Ammon's horn (tissue), 1 donor: ENCODE measurements at regions not wholly inside any gene's neighbourhood (a gene's known extent, or its start where the extent isn't known, plus 50 kb on each side); places are given as distances from the start of the nearest gene placed in this dataset.

ENCODE experiments used
- DNase-seq: peaks from one replicate; pipeline ENCODE4 v3.0.0-alpha.2; 2016; ENCODE audit warnings: low spot score

DNA sequence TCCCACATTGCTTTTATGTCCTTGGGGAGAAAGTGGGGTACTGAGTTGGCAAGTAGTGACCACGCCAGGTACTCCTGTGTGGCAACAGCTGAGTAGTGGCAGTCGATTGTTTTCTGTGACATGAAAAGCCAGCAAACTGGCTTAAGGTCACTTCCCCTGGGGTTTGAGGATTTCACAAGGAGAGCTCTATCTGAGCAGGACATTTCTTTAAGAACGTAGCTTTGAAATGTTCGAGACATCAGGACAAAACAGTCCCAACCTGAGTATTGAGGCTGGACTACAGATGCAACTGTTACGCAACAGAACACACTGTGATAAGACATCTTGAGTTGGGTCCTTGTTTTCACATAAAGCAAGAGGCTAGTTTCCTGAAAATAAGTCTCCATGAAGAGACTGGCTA lies 146.7 kb upstream of the KLF14 start:
- no peak for DNase-seq

DNA sequence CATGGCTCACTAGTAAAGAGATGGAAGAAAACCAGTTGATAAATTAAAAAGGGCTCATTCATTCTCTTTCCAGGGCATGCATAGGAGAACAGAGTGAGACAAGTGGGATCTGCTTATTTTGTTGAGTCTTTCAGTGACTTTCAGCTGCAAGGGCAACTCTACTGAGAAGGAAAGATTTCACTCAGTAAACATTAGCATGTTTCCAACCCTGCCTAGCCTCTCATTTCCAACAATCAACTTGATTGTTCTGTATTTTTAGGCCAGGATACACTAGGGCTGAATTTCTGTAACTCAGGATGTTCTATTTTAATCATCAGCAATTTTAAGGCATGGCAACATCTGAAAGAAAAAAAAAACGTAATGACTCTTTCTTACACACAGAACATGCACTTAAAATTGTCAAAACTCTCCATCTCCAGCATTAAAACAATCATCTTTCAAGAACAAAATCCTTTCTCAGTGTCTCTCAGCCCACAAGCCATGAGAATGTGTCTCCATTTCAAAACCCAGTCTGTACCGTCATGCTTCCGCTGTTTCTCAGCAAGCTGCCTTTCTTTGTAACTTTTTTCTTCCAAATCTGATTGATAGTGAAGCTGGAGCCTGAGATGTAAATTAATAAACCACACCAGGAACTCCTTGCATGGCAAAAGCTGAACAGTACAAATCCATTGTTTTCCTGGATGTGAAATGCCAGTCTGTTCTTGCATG lies 147.2 kb upstream of the KLF14 start:
- no peak for DNase-seq

DNA sequence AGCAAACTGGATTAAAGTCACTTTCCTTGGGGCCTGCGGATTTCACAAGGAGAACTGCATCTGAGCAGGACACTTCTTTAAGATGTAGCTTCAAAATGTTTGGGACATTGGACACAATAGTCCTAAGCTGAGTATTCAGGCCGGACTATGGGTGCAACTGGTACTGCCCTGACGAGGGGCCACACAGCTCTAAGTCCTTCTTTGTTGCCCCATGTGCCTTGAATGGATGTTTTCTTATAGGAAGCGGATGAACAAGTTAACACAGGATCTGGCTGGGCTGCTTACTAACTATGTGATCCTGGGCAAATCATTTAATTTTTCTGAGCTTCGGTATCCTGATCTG lies 147.8 kb upstream of the KLF14 start:
- no peak for DNase-seq

DNA sequence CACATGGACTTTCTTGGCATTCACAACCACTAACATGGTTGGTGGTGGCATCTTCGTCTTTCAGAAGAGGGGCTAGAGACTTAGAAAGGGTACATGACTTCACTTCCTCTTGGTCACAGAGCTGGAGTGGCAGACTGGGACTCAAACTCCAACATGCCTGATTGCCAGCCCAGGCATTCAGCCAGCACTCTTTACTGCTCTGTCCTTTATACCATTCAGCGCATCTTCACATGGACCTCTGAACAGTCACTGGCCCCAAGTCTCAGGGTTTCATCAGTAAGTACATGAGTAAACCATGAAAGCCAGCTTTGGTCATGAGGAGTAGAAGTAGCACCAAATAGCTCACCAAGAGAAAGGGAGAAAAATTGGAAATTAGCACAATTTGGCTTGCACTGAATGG lies 148.4 kb upstream of the KLF14 start:
- no peak for DNase-seq

DNA sequence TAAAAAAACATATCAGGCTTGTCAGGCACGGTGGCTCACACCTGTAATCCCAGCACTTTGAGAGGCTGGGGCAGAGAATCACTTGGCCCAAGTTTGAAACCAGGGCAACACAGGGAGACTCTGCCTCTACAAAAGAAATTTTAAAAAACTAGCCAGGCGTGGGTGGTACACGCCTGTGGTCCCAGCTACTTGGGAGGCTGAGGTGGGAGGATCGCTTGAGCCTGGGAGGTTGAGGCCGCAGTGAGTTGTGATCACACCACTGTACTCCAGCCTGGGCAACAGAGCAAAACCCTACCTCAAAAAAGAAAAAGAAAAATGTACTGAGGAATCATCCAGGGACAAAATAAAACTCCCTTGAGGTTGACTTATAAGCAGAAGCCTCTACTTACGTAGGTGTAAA lies 149.9 kb upstream of the KLF14 start:
- no peak for DNase-seq

DNA sequence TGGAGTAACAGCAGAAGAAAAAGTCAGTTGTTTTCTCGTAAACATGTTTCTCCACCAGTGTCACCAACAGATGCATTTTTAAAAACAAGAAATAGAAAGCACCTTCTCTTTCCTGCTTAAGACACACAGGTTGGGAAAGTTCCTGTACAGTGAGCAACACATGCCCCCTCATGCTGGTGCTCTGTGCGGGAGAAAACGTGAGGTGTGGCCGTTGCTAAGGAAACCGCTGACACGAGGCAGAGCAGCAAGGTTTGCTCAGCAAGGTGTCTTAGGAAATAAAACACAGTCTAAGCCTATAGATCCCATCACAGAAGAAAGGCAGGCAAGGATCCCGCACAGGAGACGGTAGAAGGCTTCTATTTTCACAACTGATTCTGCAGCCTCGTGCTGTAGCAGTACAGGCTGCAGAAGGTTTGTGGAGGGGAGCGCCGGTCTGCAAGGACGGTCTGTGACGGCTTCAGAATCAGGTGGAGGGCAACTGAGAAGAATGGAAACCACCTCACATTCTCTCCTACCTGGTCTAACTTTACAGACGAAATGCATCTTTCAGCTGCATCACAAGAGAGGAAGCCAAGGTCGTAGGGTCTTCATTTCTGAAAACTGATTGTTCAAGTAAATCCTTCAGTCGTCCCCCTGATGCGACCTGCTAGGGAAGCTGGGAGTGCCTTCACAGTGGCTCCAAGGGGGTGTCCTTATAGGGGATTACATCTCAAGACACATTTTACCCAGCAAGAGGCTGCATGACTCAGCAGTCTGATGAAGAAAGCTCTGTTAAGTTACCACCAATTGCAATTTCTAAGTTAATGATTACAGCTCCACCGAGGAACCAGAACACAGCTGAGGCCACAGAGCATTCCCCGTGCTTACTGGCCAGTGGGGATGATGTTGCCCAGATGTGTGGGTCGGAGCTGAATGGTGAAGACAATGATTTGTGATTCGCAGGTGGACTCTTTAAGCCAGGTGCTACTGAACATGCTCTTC lies 150.7 kb upstream of the KLF14 start:
- DNase-seq = no peak

DNA sequence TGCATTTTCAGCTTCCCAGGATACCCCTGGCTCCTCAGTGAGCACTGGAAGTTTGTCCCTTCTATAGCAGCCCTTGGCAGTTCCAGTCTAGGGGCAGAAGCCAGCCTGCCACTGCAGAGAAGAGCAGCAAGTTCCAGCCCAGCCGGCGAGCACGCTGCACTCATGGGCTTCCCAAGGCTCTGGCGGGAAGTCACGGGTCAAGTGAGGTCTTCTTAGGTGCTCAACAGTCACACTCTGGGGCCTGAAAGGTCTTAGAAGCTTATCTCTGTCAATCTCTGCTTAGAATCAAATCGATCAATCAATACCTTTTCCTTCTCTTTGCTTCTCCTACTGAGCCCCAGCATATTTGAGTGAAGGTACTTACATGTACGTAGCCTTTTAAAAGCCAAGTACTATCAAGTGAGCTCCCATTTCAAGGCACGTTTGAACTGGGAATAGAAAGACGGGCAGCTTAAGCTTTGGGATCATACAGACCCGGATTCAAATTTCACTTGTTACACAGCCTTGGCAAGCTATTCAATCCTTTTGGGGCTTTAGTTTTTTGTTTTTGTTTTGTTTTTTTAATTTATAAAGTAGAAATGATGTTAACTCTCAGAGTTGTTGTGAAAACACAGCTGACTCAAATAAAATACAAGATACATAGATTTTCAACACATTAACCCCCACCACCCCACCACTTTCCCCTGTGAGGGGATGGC lies 152.6 kb upstream of the KLF14 start:
- DNase-seq = no peak

DNA sequence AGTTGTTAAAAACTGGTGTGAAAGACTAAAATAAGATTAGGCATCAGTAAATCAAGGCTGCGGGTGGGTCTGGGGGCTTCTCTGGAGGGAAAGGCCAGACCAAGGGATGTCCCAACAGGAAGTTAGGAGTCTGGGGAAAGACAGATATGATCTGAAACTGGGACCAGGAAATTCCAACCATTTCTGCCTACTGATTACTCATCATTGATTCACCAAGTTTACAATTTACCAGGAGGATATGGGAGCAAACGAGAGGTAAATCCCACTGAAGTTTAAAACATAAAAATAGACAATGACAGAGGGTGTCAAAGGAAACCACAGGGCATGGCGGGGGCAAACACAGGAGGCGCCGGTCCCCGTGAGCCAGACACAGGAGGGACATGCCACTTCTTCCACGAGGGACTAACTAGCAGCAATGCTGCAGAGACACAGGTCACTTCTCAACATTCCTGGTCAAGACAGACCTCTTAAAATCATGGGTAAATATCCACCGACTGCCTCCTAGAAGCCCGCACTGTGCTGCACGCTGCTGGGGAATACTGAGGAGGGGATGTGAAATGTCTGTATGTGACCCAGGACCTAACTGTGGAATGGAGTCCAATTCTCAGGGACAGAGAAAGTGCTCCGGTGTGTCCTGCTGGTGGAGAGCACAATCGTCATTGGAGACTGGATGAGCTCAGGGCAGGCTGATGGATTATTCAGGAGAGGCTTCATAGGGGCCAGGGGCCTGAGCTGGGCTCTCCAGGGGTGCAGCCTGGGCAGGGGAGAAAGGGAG lies 153.4 kb upstream of the KLF14 start:
- no peak for DNase-seq

DNA sequence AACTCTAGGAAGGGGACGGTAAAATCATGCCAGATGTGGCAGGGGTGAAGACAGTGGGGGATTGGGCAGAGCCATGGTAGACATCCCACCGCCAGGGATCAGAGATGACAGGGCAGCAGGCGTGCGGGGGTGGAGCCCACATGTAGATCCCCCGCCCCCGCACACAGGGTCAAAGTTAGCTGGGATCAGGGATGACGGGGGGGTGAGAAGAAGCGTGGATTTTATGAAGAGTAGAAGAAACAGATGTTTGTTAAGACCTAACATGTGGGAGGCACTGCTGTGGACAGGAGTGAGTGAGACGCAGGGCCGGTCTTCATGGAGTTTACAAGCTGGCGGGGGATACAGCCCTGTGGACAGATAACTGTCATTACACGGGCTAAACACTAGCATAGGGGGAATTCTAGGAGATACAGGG lies 154.0 kb upstream of the KLF14 start:
- no peak for DNase-seq

DNA sequence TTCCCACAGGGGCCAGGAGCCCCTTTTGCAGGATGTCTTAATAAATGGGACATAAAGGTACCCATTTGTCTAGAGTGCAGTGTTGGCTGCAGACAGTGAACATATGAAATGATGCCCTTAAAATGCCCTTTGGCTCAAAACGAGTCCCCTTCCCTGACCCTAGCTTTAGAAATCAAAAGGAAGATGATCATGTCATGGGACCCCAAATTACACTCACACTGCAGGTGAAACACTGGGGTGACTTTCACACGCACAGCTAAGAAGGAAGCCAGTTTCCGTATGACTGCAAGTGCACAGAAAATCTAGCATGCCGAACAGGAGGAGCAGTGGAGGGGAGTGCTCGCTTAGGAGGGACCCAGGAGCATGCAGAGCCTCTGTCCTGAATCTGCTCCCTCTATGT lies 154.5 kb upstream of the KLF14 start:
- no peak for DNase-seq

DNA sequence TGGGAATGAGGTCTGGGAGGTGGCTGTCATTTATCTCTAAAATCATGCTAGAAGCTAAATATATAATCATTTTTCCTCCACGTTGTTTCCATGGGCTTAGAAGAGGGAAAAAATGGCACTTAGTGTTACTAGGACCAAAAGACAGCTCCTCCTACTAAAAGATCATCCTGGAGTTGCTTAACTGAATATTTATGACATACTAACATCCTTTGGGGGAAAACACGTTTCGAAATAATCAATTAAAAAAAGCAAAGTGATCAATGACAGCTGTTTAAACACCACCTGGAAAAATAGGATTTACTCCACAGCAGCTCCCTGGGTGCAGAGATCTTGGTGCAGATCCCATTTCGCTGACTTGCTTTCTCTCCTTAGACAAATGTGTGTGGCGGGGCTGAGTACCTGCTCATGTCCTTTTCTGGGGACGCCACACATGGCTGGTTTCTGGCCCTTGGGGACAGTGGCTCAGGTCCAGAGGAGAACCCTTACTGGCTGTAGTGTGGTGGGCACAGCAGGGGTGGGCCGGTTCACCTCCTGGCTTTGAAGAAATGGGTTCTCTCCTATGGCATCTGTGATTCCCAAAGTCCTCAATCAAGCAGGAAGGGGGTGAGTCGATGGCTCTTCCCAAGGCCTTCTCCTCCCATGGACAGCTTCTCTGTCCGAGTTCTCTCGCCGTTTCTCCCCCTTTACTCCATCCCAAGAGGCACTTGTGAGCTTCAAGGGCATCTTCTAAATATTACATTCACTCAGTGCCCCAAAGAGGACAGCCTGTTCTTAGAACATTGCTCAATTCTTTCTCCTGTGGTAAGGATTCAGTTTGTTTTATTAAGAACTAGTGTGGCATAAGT lies 156.4 kb upstream of the KLF14 start:
- DNase-seq = no peak

DNA sequence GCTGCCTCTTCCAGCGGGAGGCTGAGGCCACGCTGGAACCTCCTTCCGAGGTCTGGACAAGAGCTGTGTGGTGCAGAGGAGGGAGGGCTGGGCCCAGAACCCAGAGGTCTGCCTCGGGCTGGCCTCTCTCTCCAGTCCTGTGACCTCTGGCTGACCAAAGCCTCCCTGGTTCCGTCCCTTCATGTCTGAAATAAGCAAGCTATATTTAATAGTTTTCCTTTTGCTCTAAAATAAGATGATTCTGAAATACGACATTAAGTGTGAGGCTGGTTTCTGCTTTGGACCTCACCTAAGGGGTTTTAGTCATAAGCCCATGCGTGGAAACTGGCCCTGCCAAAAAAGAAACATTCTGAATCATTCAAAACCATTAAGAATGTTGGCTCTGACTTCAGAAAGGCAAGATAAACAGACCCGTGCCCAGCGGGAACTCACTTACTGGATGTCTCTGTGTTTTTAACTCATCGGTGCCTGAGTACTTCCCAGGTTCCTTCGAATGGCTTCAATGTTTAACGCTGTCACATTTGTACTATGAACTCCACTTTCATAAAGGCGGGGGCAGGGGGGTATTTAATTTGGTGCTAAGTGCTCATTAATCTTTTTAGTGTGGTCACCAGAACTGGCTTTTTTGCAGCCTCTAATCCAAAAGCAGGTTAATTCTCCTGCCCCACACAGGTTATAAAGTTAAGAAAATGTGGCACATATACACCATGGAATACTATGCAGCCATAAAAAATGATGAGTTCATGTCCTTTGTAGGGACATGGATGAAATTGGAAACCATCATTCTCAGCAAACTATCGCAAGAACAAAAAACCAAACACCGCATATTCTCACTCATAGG lies 157.5 kb upstream of the KLF14 start:
- DNase-seq = no peak

DNA sequence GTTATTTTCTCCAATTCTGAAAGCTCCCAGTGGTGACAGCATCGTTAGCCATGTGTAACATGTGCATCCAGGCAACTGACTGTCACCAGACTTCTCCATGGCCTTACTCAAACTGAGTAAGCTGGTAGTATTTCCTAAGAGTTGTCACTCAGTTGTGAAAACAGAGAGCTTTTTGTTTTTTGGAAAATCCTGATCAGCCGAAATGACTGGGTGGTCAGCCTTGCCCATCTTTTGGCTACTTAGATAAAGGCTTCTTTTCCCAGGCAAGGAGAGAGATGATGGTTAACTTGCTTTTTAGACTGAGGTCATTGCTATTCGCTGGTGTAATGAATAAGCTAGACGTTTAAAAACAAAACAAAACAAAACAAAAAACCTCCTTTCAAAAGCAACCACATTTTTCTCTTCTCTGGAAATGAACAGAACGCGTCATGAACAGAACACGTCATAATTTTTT lies 159.5 kb upstream of the KLF14 start:
- peak; percentile 73 for DNase-seq

DNA sequence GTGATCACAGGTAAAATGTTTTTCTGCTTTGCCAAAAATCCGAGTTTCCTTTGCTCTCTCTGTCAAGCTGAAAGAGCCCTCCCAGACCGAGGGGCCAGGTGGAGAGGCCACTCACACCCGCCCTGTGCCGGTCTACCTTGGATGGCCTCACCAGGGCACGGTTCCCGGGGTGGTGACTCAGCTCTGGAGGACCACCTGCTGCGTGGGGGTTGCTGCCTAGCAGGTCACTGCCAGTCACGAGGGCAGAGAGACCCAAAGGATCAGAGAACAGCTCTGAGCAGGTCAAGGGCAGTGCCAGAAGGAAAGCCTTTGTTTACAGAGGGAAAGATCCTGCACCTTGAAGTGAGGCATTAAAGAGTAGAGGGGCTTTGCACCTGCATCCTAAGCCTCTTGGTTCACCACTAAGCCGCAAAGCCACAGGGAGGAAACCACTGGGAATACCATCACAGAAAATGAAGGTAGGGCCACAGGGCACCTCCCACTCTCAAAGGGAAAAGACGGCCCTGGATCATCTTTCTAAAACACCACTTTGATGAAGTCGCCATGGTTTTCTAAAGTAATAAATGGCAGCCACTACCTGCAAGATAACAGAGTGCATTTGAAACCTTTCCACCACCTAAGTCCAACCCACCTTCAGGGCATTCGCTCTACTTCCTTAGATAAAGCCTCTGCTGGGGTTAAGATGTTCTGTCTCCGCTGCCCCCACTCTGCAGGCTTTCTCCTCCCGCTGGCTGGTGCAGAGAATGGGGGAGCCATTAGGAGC lies 160.3 kb upstream of the KLF14 start:
- DNase-seq = no peak

DNA sequence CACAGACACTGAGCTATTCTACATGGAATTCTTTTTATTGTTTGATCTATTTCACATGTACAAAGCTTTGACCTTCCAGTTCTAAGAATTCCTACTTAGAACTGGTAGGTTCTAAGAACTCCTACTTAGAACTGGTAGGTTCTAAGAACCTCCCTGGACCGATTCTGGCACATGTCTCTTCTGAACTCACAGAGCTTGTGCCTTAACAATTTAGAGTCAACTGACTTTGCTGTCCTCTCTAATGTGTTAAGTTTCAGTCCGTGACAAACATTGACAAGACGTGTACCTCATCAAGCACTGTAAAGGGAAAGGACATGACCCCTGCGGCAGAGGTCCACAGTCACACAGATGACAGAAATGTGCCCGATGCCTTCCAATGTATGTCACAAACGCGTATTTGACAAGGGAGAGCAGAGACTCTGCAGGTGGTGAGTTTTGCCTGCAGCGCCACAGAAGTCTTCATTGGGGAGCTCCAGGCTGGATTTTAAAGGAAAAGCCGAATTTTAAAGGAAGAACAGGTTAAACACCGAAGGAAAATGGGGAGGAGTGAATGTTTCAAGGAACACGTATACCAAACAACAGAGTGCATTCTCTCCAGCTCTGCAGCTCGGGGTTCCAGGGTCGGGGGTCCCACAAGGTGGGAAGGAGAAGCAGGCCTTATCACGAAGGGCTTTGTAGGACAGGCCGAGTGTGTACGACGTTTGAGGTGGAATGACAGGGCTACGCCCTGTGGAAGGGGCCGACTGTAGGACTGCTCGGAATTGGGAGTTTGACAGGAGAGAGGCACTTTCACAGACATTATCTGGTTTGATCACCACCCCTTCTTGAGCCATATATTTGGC lies 161.1 kb upstream of the KLF14 start:
- no peak for DNase-seq

DNA sequence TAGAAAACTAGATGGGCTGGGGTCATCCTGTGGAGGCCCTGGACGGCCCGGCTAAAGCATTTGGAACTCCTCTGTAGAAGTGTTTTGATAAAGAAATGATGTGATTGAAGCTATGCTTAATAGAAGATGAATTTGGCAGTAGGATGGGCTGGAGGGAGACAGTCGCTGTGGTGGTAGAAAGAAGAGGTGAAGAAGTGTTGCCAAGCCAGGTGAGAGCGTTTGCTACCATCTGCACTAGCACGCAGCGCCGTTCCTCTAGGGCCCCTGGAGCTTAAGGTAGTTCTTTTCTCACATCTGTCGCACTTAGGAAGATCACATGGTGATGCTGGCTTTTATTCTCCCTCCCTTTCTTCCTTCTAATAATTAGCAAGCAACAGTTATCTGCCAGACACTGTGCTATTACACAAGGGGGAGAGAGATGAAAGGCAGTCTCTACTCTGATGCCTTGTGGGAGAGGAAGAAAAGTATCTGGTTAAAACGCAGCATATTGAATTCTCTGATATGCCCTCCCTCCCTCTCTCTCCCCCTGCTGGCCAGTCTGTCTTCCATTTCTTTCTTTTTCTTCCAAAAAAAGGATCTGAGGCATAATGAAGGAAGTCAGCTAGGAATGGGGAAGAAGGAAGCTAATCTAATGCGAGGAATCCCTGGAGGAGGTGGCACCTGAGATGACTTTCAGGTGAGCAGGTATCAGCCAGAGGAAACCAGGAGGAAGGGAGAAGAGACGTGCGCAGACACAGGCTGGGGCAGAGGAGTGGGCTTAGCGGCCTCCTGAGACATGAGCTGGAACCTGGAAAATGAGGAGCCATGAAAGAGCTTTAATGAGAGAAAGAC lies 162.3 kb upstream of the KLF14 start:
- DNase-seq = no peak

DNA sequence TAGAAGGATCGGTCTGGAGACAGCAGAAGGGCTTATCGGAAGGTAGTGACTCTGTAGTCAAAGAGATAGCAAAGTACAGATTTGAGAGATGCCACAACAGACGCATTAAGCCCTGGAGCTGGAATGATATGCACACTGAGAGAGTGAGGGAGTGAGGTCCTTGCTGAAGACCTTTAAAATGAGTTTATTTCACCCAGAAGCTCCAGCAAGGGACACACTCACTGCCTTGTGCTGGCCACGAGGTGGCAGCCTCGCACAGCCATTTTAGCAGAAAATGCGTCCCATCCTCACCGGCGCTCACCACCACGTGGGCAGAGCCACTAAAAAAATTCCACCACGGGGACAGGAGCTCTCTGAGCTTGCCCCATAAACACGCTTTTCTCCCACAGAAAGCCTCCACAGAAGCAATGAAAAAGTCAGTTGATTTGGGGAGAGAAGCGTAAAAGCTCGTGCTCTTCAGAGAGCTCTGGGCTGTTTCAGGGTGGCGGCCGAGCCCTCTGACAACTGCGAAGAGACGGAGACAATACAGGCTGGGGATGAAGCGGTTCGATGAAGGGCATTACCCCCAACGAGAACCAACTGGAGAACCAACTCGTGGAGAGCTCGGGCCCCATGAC lies 163.0 kb upstream of the KLF14 start:
- DNase-seq = peak; percentile 89
